ENCODE measurements at regions not wholly inside any gene's neighbourhood (a gene's known extent, or its start where the extent isn't known, plus 50 kb on each side); places are given as distances from the start of the nearest gene placed in this dataset.

GRCh38 chr21:16678429-16679160 lies 834.2 kb upstream of the CXADR start:
- TF ChIP-seq CTCF (conservative IDR thresholded peaks at IDR 0.05), result no peak
- H3K4me3 Mint-ChIP-seq, result no peak overlapping the region
- no peak for DNase-seq (ENCODE audit: extremely low spot score, unreplicated experiment)
- H3K36me3 Mint-ChIP-seq, result no peaks in the 10 kb centered on the region
- no peaks in the 10 kb centered on the region for H3K27me3 Mint-ChIP-seq
- no peak overlapping the region for H3K27ac Mint-ChIP-seq
- H3K4me1 Mint-ChIP-seq (ENCODE audit: unreplicated experiment), result peaks cover 8% of the 10 kb centered on the region
- peaks cover 15% of the 10 kb centered on the region for H3K9me3 Mint-ChIP-seq

DNA sequence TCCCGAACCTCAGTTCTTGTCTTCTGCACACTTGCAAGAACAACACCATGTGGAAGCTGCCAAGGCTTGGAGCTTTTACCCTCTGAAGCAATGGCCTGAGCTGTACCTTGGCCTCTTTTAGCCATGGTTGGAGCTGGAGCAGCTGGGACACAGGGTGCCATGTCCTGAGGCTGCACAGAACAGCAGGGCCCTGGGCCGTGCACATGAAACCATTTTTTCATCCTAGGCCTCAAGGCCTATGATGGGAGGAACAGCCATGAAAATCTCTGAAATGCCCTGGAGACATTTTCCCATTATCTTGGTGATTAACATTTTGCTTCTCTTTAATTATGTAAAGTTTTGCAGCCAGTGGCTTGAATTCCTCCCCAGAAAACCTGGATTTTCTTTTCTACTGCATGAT lies 817.8 kb upstream of the CXADR start:
- Mint-ChIP-seq H3K27ac (no peak overlapping the region), H3K4me3 (no peak overlapping the region), H3K27me3 (no peaks in the 10 kb centered on the region), H3K4me1 (ENCODE audit: unreplicated experiment) (no peaks in the 10 kb centered on the region), H3K36me3 (no peaks in the 10 kb centered on the region), H3K9me3 (peaks cover 14% of the 10 kb centered on the region)
- DNase-seq (ENCODE audit: extremely low spot score, unreplicated experiment), result no peak
- TF ChIP-seq CTCF (conservative IDR thresholded peaks at IDR 0.05), result no peak

- Mint-ChIP-seq H3K4me1 (ENCODE audit: unreplicated experiment) (peaks cover 4% of the 10 kb centered on the region), H3K36me3 (peaks cover 7% of the 10 kb centered on the region), H3K27me3 (no peaks in the 10 kb centered on the region), H3K4me3 (no peak overlapping the region), H3K9me3 (no peaks in the 10 kb centered on the region), H3K27ac (no peak overlapping the region)
- TF ChIP-seq CTCF (conservative IDR thresholded peaks at IDR 0.05), result no peak
- DNase-seq (ENCODE audit: extremely low spot score, unreplicated experiment), result no peak
Observed at GRCh38 chr21:16707274-16707673, 805.6 kb upstream of the CXADR start.

- Mint-ChIP-seq H3K27ac (no peak overlapping the region), H3K4me3 (no peak overlapping the region), H3K9me3 (no peaks in the 10 kb centered on the region), H3K4me1 (ENCODE audit: unreplicated experiment) (peaks cover 4% of the 10 kb centered on the region), H3K27me3 (no peaks in the 10 kb centered on the region), H3K36me3 (peaks cover 7% of the 10 kb centered on the region)
- no peak for DNase-seq (ENCODE audit: extremely low spot score, unreplicated experiment)
- TF ChIP-seq CTCF (conservative IDR thresholded peaks at IDR 0.05), result no peak
Observed at GRCh38 chr21:16708101-16708835, 804.6 kb upstream of the CXADR start.

DNA sequence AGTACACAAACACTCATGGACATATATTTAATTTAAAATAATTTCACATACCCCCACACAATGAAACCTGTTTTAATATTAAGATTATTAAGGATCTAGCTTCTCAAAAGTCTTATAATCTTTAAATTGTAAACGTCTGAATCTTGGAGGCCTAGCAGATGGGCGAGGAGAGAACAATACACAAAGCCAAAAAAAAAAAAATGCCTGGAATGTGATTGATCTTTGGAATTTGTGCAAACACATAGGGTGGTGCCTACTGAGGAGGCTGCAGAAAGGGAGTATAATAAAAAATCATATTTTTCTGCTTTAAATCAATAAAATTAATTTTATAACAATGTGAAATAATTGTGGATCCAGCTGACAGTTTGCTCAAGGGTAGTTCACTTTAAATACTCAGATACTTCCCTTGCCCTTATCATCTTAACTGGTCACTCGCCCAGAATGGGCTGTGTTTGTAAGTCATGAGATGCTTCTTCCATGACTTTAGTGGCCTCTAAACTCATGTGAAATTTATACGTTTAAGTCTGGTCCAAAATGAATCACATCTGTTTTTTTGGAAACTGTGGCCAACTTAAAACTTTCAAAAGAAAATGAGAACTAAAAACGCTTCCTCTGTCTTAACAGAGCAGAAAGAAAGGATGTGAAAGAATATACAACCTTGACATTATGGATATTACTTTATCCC lies 802.8 kb upstream of the CXADR start:
- peaks cover 4% of the 10 kb centered on the region for H3K4me1 Mint-ChIP-seq (ENCODE audit: unreplicated experiment)
- no peaks in the 10 kb centered on the region for H3K27me3 Mint-ChIP-seq
- TF ChIP-seq CTCF (conservative IDR thresholded peaks at IDR 0.05), result no peak
- no peak for DNase-seq (ENCODE audit: extremely low spot score, unreplicated experiment)
- no peaks in the 10 kb centered on the region for H3K9me3 Mint-ChIP-seq
- H3K36me3 Mint-ChIP-seq, result peaks cover 7% of the 10 kb centered on the region
- H3K4me3 Mint-ChIP-seq, result no peak overlapping the region
- H3K27ac Mint-ChIP-seq, result no peak overlapping the region

Data from type B pancreatic cell (in vitro differentiated cells).